ENCODE measurements at regions not wholly inside any gene's neighbourhood (a gene's known extent, or its start where the extent isn't known, plus 50 kb on each side); places are given as distances from the start of the nearest gene placed in this dataset.

GRCh38 chr4:141575884-141576283, 60.5 kb upstream of the IL15 start:
- TF ChIP-seq CTCF (IDR thresholded peaks at IDR 0.05) (no peak), POLR2A (IDR thresholded peaks at IDR 0.05) (no peak)

All from body of pancreas (tissue), 4 donors.